T-helper 17 cell (primary cell): ENCODE measurements at regions not wholly inside any gene's neighbourhood (a gene's known extent, or its start where the extent isn't known, plus 50 kb on each side); places are given as distances from the start of the nearest gene placed in this dataset.
"Not testable (repeated sequence)": the region's sequence is repeated elsewhere in the genome, so short reads cannot be mapped to it uniquely, and the experiment has no call there.

ENCODE experiments used
- ATAC-seq: fragments of 150-1000 bp; cut with Tn5 transposase; 2 replicates; pipeline ENCODE4 v1.10.0; 2021; ENCODE audit warnings: mild to moderate bottlenecking, moderate library complexity
- DNase-seq, 3 donors: peaks; one replicate each; pipeline versions ENCODE4 v3.0.0 to v3.0.0-alpha.2; 2020 to 2021
- H3K9me3 ChIP-seq: one replicate; pipeline ENCODE4 v1.7.0; 2013; ENCODE audit warnings: low read length, mild to moderate bottlenecking; ENCODE audit not compliant: control insufficient read depth, poor library complexity, severe bottlenecking
- H3K27ac Mint-ChIP-seq: one replicate; pipeline ENCODE4 v1.8.0; 2022; ENCODE audit warnings: mild to moderate bottlenecking, moderate library complexity, mixed read lengths
- H3K27me3 Mint-ChIP-seq: one replicate; pipeline ENCODE4 v1.8.0; 2022; ENCODE audit warnings: mixed read lengths
- H3K36me3 Mint-ChIP-seq: one replicate; pipeline ENCODE4 v1.8.0; 2022; ENCODE audit warnings: low read depth, mixed read lengths
- H3K4me1 Mint-ChIP-seq: one replicate; pipeline ENCODE4 v1.8.0; 2022; ENCODE audit warnings: mild to moderate bottlenecking, mixed read lengths
- H3K4me3 Mint-ChIP-seq: one replicate; pipeline ENCODE4 v1.8.0; 2022; ENCODE audit warnings: mild to moderate bottlenecking, moderate library complexity, mixed read lengths

- peaks cover 8% of the 10 kb centered on the region for H3K4me1 Mint-ChIP-seq
- ATAC-seq = no peak
- peaks cover 3% of the 10 kb centered on the region for H3K36me3 Mint-ChIP-seq
- H3K4me3 Mint-ChIP-seq = no peak overlapping the region
- peak overlapping the region; percentile 75 for H3K27ac Mint-ChIP-seq
- H3K27me3 Mint-ChIP-seq = no peaks in the 10 kb centered on the region
- no peaks in the 10 kb centered on the region for H3K9me3 ChIP-seq
- no peak for DNase-seq
Measured at GRCh38 chr12:89166121-89166520, 186.2 kb downstream of the DUSP6 start.

- H3K27ac Mint-ChIP-seq = peak overlapping the region; percentile 37
- peaks cover 3% of the 10 kb centered on the region for H3K36me3 Mint-ChIP-seq
- DNase-seq (no peak), ATAC-seq (no peak)
- no peak overlapping the region for H3K4me3 Mint-ChIP-seq
- no peaks in the 10 kb centered on the region for H3K9me3 ChIP-seq
- peaks cover 8% of the 10 kb centered on the region for H3K4me1 Mint-ChIP-seq
- no peaks in the 10 kb centered on the region for H3K27me3 Mint-ChIP-seq
Measured at GRCh38 chr12:89165703-89166102, 186.6 kb downstream of the DUSP6 start.

DNA sequence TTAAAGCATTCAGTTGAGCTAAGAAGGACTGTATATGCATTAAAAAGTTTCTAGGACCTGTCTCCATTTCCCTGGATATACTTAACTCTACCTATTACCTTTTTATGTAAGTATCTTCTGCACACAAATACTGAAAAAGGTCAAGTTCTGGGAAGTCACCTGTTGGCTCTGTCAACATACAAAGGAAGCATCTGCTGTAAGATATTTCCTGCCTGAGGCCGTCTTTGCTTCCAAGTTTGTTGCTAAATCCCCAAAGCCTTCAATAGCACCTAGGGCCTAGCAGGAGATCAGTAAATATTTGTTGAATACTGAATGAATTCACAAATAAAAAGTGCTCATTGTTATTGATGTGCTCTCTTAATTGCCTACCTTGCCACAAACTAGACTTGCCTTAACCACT, 188.4 kb downstream of the DUSP6 start:
- Mint-ChIP-seq H3K4me1 (peaks cover 8% of the 10 kb centered on the region), H3K4me3 (no peak overlapping the region), H3K36me3 (peaks cover 3% of the 10 kb centered on the region), H3K27ac (no peak overlapping the region), H3K27me3 (no peaks in the 10 kb centered on the region)
- ATAC-seq (no peak), DNase-seq (no peak)
- H3K9me3 ChIP-seq = no peaks in the 10 kb centered on the region

- no peaks in the 10 kb centered on the region for H3K9me3 ChIP-seq
- Mint-ChIP-seq H3K27me3 (peaks cover 1% of the 10 kb centered on the region), H3K36me3 (peaks cover 3% of the 10 kb centered on the region), H3K4me3 (no peak overlapping the region), H3K27ac (no peak overlapping the region), H3K4me1 (peaks cover 8% of the 10 kb centered on the region)
- ATAC-seq = peak; percentile 70
- no peak for DNase-seq
Measured at GRCh38 chr12:89162589-89163261, 189.6 kb downstream of the DUSP6 start.

DNA sequence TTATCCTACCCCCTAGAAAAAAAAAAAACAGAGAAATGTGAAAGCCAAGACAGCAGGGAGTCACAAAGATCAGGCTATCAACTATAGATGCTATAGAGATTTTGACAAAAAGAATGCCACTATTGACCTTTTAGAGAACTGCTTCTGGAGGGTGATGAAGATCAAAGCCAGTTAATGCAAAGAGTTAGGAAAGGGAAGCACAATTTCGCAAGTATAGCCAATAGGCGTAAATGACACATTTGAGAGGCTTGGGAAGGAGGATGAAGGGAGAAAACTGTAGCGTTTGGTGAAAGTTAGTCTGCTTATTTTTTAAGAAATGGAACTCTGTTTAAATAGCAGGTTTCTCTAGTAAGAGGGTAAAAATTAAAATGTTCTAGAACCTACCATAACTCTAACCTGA, 190.7 kb downstream of the DUSP6 start:
- H3K36me3 Mint-ChIP-seq = peaks cover 3% of the 10 kb centered on the region
- H3K4me3 Mint-ChIP-seq = no peak overlapping the region
- H3K9me3 ChIP-seq = no peaks in the 10 kb centered on the region
- peaks cover 6% of the 10 kb centered on the region for H3K27me3 Mint-ChIP-seq
- no peak overlapping the region for H3K27ac Mint-ChIP-seq
- peaks cover 12% of the 10 kb centered on the region for H3K4me1 Mint-ChIP-seq
- DNase-seq (no peak), ATAC-seq (no peak)

DNA sequence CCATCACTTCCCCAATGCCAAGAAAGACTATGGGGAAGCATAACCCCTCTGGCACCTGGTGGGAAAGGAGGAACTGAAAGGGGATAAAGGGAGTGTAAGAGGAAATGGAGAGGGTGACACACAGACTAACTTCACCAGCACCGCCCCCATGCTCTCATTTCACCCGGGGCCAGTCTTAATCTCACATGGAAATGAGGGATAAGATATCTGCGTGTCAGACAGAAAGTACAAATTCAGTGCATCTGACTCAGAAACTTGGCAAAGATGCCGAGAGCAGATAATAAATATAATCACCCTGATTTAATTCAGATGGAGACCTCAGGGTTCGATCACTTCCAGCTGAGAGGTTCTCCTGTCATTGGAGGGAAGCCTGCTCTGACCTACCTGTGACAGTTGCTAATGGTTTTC, 191.6 kb downstream of the DUSP6 start:
- peaks cover 6% of the 10 kb centered on the region for H3K27me3 Mint-ChIP-seq
- ATAC-seq = peak; percentile 43
- H3K4me1 Mint-ChIP-seq = peaks cover 12% of the 10 kb centered on the region
- H3K4me3 Mint-ChIP-seq = no peak overlapping the region
- DNase-seq = no peak
- no peak overlapping the region for H3K27ac Mint-ChIP-seq
- peaks cover 3% of the 10 kb centered on the region for H3K36me3 Mint-ChIP-seq
- H3K9me3 ChIP-seq = no peaks in the 10 kb centered on the region

DNA sequence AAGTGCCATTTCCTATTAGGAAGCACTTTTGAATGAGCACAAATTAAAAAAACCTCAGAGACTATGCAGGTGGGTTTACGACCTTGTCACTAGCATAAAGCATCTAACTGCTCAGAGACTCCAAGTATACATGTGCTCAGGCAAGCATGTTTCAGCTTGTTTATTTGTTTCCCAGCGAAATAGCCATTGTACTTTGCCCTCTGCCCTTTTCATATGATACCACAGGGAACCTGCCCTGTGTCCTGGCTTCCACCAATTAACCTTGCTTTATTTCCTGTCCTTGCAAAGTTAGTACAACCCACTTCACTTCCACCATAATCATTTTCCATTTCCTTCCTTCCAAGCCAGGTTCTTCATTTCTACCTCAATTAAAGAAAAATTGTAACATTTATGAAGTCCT, 194.9 kb downstream of the DUSP6 start:
- DNase-seq (no peak), ATAC-seq (no peak)
- H3K27me3 Mint-ChIP-seq = peaks cover 6% of the 10 kb centered on the region
- peaks cover 8% of the 10 kb centered on the region for H3K4me1 Mint-ChIP-seq
- H3K36me3 Mint-ChIP-seq = no peaks in the 10 kb centered on the region
- no peak overlapping the region for H3K4me3 Mint-ChIP-seq
- peak overlapping the region; percentile 43 for H3K27ac Mint-ChIP-seq
- H3K9me3 ChIP-seq = no peaks in the 10 kb centered on the region

DNA sequence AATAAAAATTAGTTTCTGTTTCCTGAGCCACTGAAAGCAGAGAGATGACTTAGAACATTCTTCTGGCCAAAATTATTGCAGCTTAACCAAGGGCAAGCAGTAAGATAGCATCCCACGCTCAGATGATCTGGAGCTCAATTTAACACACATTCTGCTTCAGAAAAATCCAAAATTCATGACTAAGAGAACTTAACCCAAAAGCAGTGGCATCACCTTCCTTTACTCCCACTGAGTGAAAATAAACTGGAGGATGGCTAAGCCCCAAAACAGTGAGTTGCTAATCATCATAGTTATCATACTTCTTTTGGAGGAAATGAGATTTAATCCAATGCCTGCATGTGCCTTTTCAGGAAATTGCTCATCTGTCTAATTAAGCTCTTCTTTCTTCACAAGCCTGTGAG, 195.4 kb downstream of the DUSP6 start:
- Mint-ChIP-seq H3K27ac (peak overlapping the region; percentile 43), H3K36me3 (no peaks in the 10 kb centered on the region), H3K4me3 (no peak overlapping the region), H3K4me1 (peaks cover 8% of the 10 kb centered on the region), H3K27me3 (peaks cover 6% of the 10 kb centered on the region)
- ATAC-seq (no peak), DNase-seq (no peak)
- no peaks in the 10 kb centered on the region for H3K9me3 ChIP-seq

- Mint-ChIP-seq H3K36me3 (no peaks in the 10 kb centered on the region), H3K27me3 (peaks cover 6% of the 10 kb centered on the region), H3K27ac (peak overlapping the region; percentile 43), H3K4me1 (peaks cover 8% of the 10 kb centered on the region), H3K4me3 (no peak overlapping the region)
- DNase-seq (no peak), ATAC-seq (no peak)
- H3K9me3 ChIP-seq = no peaks in the 10 kb centered on the region
Measured at GRCh38 chr12:89156340-89156739, 196.0 kb downstream of the DUSP6 start.

DNA sequence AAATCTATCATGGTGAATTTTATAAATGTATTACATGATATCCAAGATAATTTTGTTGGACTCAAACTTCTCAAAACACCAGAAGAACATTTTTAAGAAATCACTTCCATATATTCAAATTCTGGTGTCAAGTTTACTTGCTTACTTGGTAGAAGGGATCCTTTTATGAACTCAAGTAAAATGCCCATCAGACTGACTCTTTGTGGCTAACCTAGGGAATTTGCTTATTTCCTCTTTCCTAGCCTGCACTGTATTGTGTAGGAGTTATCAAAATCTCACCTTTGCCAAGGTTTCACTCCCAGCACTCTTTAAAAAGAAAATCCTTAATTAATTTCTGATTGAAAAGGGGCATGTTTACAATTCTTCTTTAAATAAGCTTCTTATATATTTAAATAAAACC, 196.5 kb downstream of the DUSP6 start:
- ATAC-seq (no peak), DNase-seq (no peak)
- Mint-ChIP-seq H3K4me1 (peaks cover 8% of the 10 kb centered on the region), H3K27me3 (peaks cover 6% of the 10 kb centered on the region), H3K4me3 (no peak overlapping the region), H3K36me3 (no peaks in the 10 kb centered on the region), H3K27ac (no peak overlapping the region)
- H3K9me3 ChIP-seq = no peaks in the 10 kb centered on the region

- no peak for ATAC-seq
- Mint-ChIP-seq H3K4me3 (no peak overlapping the region), H3K27ac (no peak overlapping the region)
Measured at GRCh38 chr12:89154743-89155499, 197.4 kb downstream of the DUSP6 start.

DNA sequence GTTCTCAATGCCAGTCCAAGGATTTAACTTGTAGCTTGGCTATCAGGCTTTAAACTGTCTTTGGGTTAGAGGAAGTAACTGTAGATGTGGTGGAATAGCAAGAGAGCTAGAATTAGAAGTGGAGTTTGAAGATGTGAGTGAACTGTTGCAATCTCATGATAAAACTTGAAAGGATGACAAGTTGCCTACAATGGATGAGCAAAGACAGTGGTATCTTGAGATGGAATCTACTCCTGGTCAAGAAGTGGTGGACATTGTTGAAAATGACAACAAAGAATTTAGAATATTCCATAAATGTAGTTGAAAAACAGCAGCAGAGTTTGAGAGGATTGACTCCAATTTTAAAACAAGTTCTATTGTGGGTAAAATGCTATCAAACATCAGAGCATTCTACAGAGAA, 199.0 kb downstream of the DUSP6 start:
- no peak overlapping the region for H3K4me3 Mint-ChIP-seq
- no peaks in the 10 kb centered on the region for H3K36me3 Mint-ChIP-seq
- H3K4me1 Mint-ChIP-seq = peaks cover 8% of the 10 kb centered on the region
- no peaks in the 10 kb centered on the region for H3K9me3 ChIP-seq
- H3K27ac Mint-ChIP-seq = no peak overlapping the region
- ATAC-seq (no peak), DNase-seq (no peak)
- peaks cover 6% of the 10 kb centered on the region for H3K27me3 Mint-ChIP-seq

More at GRCh38 chr12:89154743-89155499, 197.4 kb downstream of the DUSP6 start:
- Mint-ChIP-seq H3K4me1 (peaks cover 8% of the 10 kb centered on the region), H3K36me3 (no peaks in the 10 kb centered on the region), H3K27me3 (peaks cover 6% of the 10 kb centered on the region)
- no peaks in the 10 kb centered on the region for H3K9me3 ChIP-seq
- no peak for DNase-seq

DNA sequence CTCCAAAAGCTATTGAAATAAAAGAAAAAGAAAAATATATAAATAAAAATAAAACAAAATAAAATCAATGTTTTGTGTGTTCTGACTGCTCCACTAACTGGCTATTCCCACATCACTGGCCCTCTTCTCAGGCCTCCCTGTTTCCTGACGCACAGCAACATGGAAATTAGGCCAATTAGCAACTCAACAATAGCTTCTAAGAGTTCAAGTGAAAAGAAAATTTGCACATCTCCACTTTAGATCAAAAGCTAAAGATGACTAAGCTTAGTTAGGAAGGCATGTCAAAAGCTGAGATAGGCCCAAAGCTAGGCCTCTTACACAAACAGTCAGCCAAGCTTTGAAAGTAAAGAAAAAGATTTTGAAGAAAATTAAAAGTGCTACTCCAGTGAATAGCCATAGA, 200.8 kb downstream of the DUSP6 start:
- ATAC-seq = no peak
- no peaks in the 10 kb centered on the region for H3K27me3 Mint-ChIP-seq
- no peaks in the 10 kb centered on the region for H3K9me3 ChIP-seq
- H3K27ac Mint-ChIP-seq = no peak overlapping the region
- H3K4me3 Mint-ChIP-seq = no peak overlapping the region
- no peak for DNase-seq
- H3K4me1 Mint-ChIP-seq = peaks cover 2% of the 10 kb centered on the region
- H3K36me3 Mint-ChIP-seq = no peaks in the 10 kb centered on the region

GRCh38 chr12:89150789-89151188, 201.5 kb downstream of the DUSP6 start:
- H3K9me3 ChIP-seq, H3K27me3 Mint-ChIP-seq, H3K4me1 Mint-ChIP-seq, DNase-seq, ATAC-seq, H3K27ac Mint-ChIP-seq, H3K36me3 Mint-ChIP-seq, H3K4me3 Mint-ChIP-seq: not testable (repeated sequence)
